HEK293 (cell line): ENCODE measurements at regions not wholly inside any gene's neighbourhood (a gene's known extent, or its start where the extent isn't known, plus 50 kb on each side); places are given as distances from the start of the nearest gene placed in this dataset.

ENCODE experiments used
- CTCF ChIA-PET: fragments of 350-600 bp; formaldehyde crosslinking; extraction: SDS; loops from one replicate; lab custom pipeline; 2021; ENCODE audit warnings: antibody characterized with exemption; lab: Yijun Ruan, JAX
- POLR2A ChIA-PET: fragments of 300-600 bp; formaldehyde crosslinking; extraction: SDS; loops from one replicate; lab custom pipeline; 2020; ENCODE audit warnings: antibody characterized with exemption, inconsistent platforms; lab: Yijun Ruan, JAX
- H3K27ac ChIP-seq: fragments of 200-500 bp; sonication (Bioruptor generic); 2 replicates; pipeline ENCODE4 v1.5.1; 2014; ENCODE audit warnings: low read depth, low read length, control low read depth, inconsistent platforms; ENCODE audit errors: extremely low read depth
- H3K36me3 ChIP-seq, 2 experiments: fragments of 200-500 bp in 1 of 2; sonication (Bioruptor generic) in 1 of 2; 1 replicate in 1 of 2; 2 replicates in 1 of 2; pipeline ENCODE4 v1.5.1; 2014 to 2017; ENCODE audit warnings: inconsistent platforms in 2 of 2, low read length in 2 of 2; ENCODE audit not compliant: control insufficient read depth in 2 of 2, insufficient read depth in 1 of 2
- H3K4me1 ChIP-seq: fragments of 200-500 bp; sonication (Bioruptor generic); 2 replicates; pipeline ENCODE4 v1.5.1; 2014; ENCODE audit warnings: mild to moderate bottlenecking, low read length, inconsistent platforms; ENCODE audit not compliant: control insufficient read depth, insufficient read depth
- H3K4me3 ChIP-seq: 2 replicates; pipeline ENCODE4 v1.5.1; 2011; ENCODE audit warnings: low read depth, mild to moderate bottlenecking, control low read depth, low read length, moderate library complexity
- H3K9me3 ChIP-seq: fragments of 200-500 bp; sonication (Bioruptor generic); 2 replicates; pipeline ENCODE4 v1.5.1; 2014; ENCODE audit warnings: low read depth, low read length, inconsistent platforms; ENCODE audit not compliant: control insufficient read depth, insufficient read depth
- GLI4 ChIP-seq: fragments of 450-650 bp; formaldehyde crosslinking; IDR thresholded peaks from 2 replicates; pipeline ENCODE4 v1.5.1; 2016; ENCODE audit warnings: missing biosample characterization, missing genetic modification characterization
- IKZF3 ChIP-seq: fragments of 450-650 bp; IDR thresholded peaks from 2 replicates; pipeline ENCODE4 v1.5.0; 2018; ENCODE audit warnings: missing biosample characterization, mild to moderate bottlenecking, missing genetic modification characterization, moderate library complexity
- KLF1 ChIP-seq: fragments of 450-650 bp; formaldehyde crosslinking; IDR thresholded peaks from 2 replicates; pipeline ENCODE4 v1.5.1; 2016; ENCODE audit warnings: missing biosample characterization, missing genetic modification characterization
- KLF10 ChIP-seq: fragments of 450-650 bp; IDR thresholded peaks from 2 replicates; pipeline ENCODE4 v1.5.1; 2018; ENCODE audit warnings: missing biosample characterization, mild to moderate bottlenecking, missing genetic modification characterization
- KLF16 ChIP-seq: fragments of 450-650 bp; formaldehyde crosslinking; IDR thresholded peaks from 2 replicates; pipeline ENCODE4 v1.5.1; 2017; ENCODE audit warnings: missing biosample characterization, missing genetic modification characterization
- MEIS1 ChIP-seq: sonication (generic); formaldehyde crosslinking; IDR thresholded peaks from 2 replicates; pipeline ENCODE4 v1.8.1; 2022; ENCODE audit warnings: missing genetic modification reagents, mild to moderate bottlenecking, borderline replicate concordance
- MYNN ChIP-seq: fragments of 450-650 bp; formaldehyde crosslinking; IDR thresholded peaks from 2 replicates; pipeline ENCODE4 v1.5.1; 2016; ENCODE audit warnings: missing biosample characterization, missing genetic modification characterization, borderline replicate concordance
- ZBTB20 ChIP-seq: fragments of 450-650 bp; formaldehyde crosslinking; IDR thresholded peaks from 2 replicates; pipeline ENCODE4 v1.5.1; 2016; ENCODE audit warnings: missing biosample characterization, missing genetic modification characterization
- ZBTB48 ChIP-seq: fragments of 450-650 bp; formaldehyde crosslinking; IDR thresholded peaks from 2 replicates; pipeline ENCODE4 v1.5.1; 2016; ENCODE audit warnings: missing biosample characterization, missing genetic modification characterization
- ZBTB8A ChIP-seq: fragments of 450-650 bp; formaldehyde crosslinking; IDR thresholded peaks from 2 replicates; pipeline ENCODE4 v1.5.1; 2016; ENCODE audit warnings: missing biosample characterization, missing genetic modification characterization
- ZNF211 ChIP-seq: fragments of 450-650 bp; formaldehyde crosslinking; IDR thresholded peaks from 2 replicates; pipeline ENCODE4 v1.5.1; 2016; ENCODE audit warnings: low read depth, missing biosample characterization, missing genetic modification characterization
- ZNF394 ChIP-seq: fragments of 450-650 bp; formaldehyde crosslinking; IDR thresholded peaks from 2 replicates; pipeline ENCODE4 v1.5.1; 2016; ENCODE audit warnings: missing biosample characterization, missing genetic modification characterization, mild to moderate bottlenecking, moderate library complexity, borderline replicate concordance
- ZNF404 ChIP-seq: fragments of 450-650 bp; formaldehyde crosslinking; IDR thresholded peaks from 2 replicates; pipeline ENCODE4 v1.5.1; 2017; ENCODE audit warnings: missing biosample characterization, missing genetic modification characterization
- ZNF473 ChIP-seq: fragments of 450-650 bp; formaldehyde crosslinking; IDR thresholded peaks from 2 replicates; pipeline ENCODE4 v1.5.1; 2017; ENCODE audit warnings: missing biosample characterization, missing genetic modification characterization
- ZNF544 ChIP-seq: fragments of 450-650 bp; formaldehyde crosslinking; IDR thresholded peaks from 2 replicates; pipeline ENCODE4 v1.5.0; 2017; ENCODE audit warnings: missing biosample characterization, missing genetic modification characterization
- ZNF580 ChIP-seq: fragments of 450-650 bp; formaldehyde crosslinking; IDR thresholded peaks from 2 replicates; pipeline ENCODE4 v1.5.1; 2016; ENCODE audit warnings: missing biosample characterization, missing genetic modification characterization
- ZNF621 ChIP-seq: fragments of 450-650 bp; formaldehyde crosslinking; IDR thresholded peaks from 2 replicates; pipeline ENCODE4 v1.5.1; 2017; ENCODE audit warnings: missing biosample characterization, missing genetic modification characterization
- ZNF623 ChIP-seq: fragments of 450-650 bp; formaldehyde crosslinking; IDR thresholded peaks from 2 replicates; pipeline ENCODE4 v1.5.1; 2016; ENCODE audit warnings: missing biosample characterization, missing genetic modification characterization
- ZNF639 ChIP-seq: fragments of 450-650 bp; formaldehyde crosslinking; IDR thresholded peaks from 2 replicates; pipeline ENCODE4 v1.5.1; 2016; ENCODE audit warnings: missing biosample characterization, missing genetic modification characterization
- ZNF701 ChIP-seq: fragments of 450-650 bp; formaldehyde crosslinking; IDR thresholded peaks from 2 replicates; pipeline ENCODE4 v1.5.1; 2016; ENCODE audit warnings: missing biosample characterization, missing genetic modification characterization
- ZNF777 ChIP-seq: fragments of 450-650 bp; formaldehyde crosslinking; IDR thresholded peaks from 2 replicates; pipeline ENCODE4 v1.5.1; 2017; ENCODE audit warnings: missing biosample characterization, missing genetic modification characterization, borderline replicate concordance
- ZNF792 ChIP-seq: fragments of 450-650 bp; formaldehyde crosslinking; IDR thresholded peaks from 2 replicates; pipeline ENCODE4 v1.5.1; 2016; ENCODE audit warnings: missing biosample characterization, missing genetic modification characterization
- TF ChIP-seq, protein P1 (sequence below): fragments of 450-650 bp; formaldehyde crosslinking; IDR thresholded peaks from 2 replicates; pipeline ENCODE4 v1.5.1; 2016; ENCODE audit warnings: missing biosample characterization, missing genetic modification characterization, low read depth

GRCh38 chr10:58909881-58910280, 266.6 kb upstream of the PHYHIPL start:
- Histone ChIP-seq H3K4me3 (no peak overlapping the region), H3K27ac (no peak overlapping the region), H3K4me1 (no peaks in the 10 kb centered on the region), H3K9me3 (no peaks in the 10 kb centered on the region), H3K36me3 (no peaks in the 10 kb centered on the region)
- no peak for TF ChIP-seq ZNF394 (tag by site-specific recombination)
- no peak for TF ChIP-seq ZBTB48 (tag by site-specific recombination)
- no peak for TF ChIP-seq KLF16 (tag by site-specific recombination)
- no peak for TF ChIP-seq ZNF211 (tag by site-specific recombination)
- no peak for TF ChIP-seq KLF10 (tag by site-specific recombination)
- TF ChIP-seq ZNF580, result no peak
- TF ChIP-seq IKZF3 (tag by site-specific recombination), result no peak
- no peak for TF ChIP-seq KLF1 (tag by site-specific recombination)
- no peak for TF ChIP-seq ZNF777 (tag by site-specific recombination)
- CTCF ChIA-PET, result no interaction called here
- POLR2A ChIA-PET, result interaction anchor here (0.6 kb wide), 1 partner anchor 101 kb away, joined by 3 read pairs; no protein-coding TSS in a partner anchor

DNA sequence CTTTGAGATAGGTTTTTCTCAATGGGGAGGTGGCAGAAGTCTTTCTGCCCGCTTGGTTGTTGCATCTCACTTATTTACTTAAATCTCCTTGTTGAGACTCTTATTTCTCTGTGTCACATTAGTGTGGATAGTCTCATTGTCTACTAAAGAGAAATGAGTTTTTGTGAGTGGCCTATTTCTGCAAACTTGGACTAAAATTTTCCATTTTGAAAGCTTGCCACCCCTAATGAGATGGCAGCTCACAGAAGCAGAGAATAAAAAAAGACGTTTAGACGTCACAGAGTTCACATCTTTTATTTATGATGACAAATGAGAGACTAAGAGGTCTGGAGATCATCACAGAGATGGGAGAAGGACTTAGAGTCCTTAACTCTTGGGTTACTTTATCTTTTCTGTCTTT, 262.7 kb upstream of the PHYHIPL start:
- Histone ChIP-seq H3K36me3 (no peaks in the 10 kb centered on the region), H3K27ac (no peak overlapping the region), H3K4me3 (no peak overlapping the region), H3K9me3 (no peaks in the 10 kb centered on the region), H3K4me1 (no peaks in the 10 kb centered on the region)
- TF ChIP-seq ZNF404 (tag by site-specific recombination), result no peak
- TF ChIP-seq MYNN (tag by site-specific recombination), result no peak
- no peak for TF ChIP-seq ZBTB20 (tag by site-specific recombination)
- TF ChIP-seq ZNF792 (tag by site-specific recombination), result no peak
- no peak for TF ChIP-seq GLI4 (tag by site-specific recombination)
- TF ChIP-seq ZNF623 (tag by site-specific recombination), result no peak
- no peak for TF ChIP-seq ZNF701 (tag by site-specific recombination)
- TF ChIP-seq ZBTB8A, result no peak
- TF ChIP-seq ZNF621 (tag by site-specific recombination), result no peak
- no peak for TF ChIP-seq ZNF544
- no peak for TF ChIP-seq ZNF473 (tag by site-specific recombination)
- no peak for TF ChIP-seq MEIS1 (CRISPR knock-in tag)
- ChIA-PET POLR2A (no interaction called here), CTCF (no interaction called here)

- CTCF ChIA-PET, result interaction anchor here (0.6 kb wide), 1 partner anchor 212 kb away, joined by 4 read pairs; no protein-coding TSS in a partner anchor
- H3K4me1 ChIP-seq, result peaks cover 7% of the 10 kb centered on the region; the same call in 1 of the 2 replicates
- no peak overlapping the region for H3K27ac ChIP-seq
- H3K9me3 ChIP-seq, result no peaks in the 10 kb centered on the region
- TF ChIP-seq, protein P1, sequence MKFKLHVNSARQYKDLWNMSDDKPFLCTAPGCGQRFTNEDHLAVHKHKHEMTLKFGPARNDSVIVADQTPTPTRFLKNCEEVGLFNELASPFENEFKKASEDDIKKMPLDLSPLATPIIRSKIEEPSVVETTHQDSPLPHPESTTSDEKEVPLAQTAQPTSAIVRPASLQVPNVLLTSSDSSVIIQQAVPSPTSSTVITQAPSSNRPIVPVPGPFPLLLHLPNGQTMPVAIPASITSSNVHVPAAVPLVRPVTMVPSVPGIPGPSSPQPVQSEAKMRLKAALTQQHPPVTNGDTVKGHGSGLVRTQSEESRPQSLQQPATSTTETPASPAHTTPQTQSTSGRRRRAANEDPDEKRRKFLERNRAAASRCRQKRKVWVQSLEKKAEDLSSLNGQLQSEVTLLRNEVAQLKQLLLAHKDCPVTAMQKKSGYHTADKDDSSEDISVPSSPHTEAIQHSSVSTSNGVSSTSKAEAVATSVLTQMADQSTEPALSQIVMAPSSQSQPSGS (tag by site-specific recombination), result no peak
- no peak for TF ChIP-seq ZNF639 (tag by site-specific recombination)
- POLR2A ChIA-PET, result no interaction called here
- H3K4me3 ChIP-seq, result no peak overlapping the region
- H3K36me3 ChIP-seq, result no peaks in the 10 kb centered on the region
These were observed 257.6 kb upstream of the PHYHIPL start for GRCh38 chr10:58918887-58919286.
